GM12873 (cell line): ENCODE measurements at regions not wholly inside any gene's neighbourhood (a gene's known extent, or its start where the extent isn't known, plus 50 kb on each side); places are given as distances from the start of the nearest gene placed in this dataset.

Source experiments
- CTCF ChIP-seq: IDR thresholded peaks from 2 replicates; pipeline ENCODE4 v1.5.1; 2012; ENCODE audit warnings: low read depth, mild to moderate bottlenecking, moderate library complexity, low read length, control low read depth; ENCODE audit not compliant: insufficient read depth; ENCODE audit errors: missing control alignments

DNA sequence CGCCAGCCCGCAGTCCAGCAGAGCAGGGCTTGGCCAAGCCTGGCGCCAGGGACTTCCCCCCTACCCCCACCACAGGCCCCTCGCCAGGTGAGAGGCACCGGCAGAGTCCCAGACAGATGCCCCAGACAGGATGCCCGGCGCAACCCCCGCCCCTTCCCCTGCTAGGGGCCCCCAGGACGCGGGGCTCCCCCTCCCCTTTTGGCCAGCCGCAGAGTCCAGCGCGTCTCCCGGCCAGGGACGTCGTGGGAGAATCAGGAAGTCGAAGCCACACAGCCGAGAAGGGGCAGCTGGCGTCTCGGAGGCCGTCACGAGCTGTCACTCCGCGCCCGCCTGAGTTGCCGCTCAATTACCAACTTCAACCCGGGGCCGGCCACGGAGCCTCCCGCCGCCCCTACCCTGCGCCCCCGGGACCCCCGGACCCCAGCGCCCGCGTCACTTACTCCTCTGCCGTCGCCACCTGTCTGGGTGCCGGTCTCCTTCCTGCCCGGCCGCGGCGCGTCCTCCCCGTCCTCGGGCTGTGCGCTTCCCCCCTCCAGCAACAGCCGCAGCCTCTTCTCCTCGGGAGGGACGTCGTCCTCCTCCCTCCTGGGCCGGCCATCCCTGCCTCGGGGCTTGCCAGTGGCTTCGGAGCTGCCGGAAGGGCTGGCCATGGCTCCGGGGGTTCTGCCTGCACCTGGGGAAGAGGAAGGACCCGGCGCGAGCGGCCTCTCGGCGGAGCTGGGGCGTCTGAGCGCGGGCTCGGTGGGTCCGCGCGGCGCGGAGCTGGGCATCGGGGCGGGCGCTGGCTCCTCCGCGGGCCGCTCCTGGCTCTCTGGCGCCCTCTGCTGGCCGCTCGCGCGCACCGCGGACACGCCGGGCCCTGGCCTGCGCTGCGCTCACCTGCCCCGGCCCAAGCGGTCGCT, 61.1 kb downstream of the ART5 start:
- TF ChIP-seq CTCF: peak; percentile 62

- TF ChIP-seq CTCF: peak; percentile 50
Observed at GRCh38 chr11:3564383-3564782, 77.4 kb downstream of the ART5 start.

DNA sequence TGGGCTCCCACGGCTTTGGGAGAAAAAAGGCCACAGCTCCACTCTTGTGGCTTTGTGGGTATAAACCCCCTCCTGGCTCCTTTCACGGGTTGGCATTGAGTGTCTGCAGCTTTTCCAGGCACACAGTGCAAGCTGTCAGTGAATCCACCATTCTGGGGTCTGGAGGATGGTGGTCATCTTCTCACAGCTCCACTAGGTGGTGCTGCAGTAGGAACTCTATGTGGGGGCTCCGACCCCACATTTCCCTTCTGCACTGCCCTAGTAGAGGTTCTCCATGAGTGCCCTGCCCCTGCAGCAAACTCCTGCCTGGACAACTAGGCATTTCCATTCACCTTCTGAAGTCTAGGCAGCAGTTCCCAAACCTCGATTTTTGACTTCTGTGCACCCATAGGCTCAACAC, 104.5 kb downstream of the ART5 start:
- peak; percentile 8 for TF ChIP-seq CTCF

GRCh38 chr11:3476084-3476936, 97.4 kb upstream of the ZNF195 start:
- TF ChIP-seq CTCF: peak; percentile 40

DNA sequence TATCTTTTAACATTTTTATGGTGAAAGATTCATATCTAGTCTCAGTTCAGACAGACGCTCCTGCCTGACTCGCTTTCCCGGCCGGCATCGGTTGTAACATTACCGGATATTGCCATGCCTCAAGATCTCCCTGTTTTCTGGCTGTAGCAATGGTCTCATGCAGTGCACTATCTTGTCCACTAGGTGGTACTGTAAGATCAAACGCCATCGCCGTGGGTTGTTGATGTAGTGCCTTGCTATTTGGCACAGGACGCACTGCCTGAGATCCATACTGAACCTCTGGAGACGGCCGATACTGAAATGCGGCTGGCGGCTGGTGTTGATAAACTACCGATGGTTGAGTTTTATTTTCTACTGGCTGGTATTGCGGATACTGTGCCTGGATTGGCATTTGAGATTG, 75.9 kb upstream of the ZNF195 start:
- TF ChIP-seq CTCF: peak; percentile 66

DNA sequence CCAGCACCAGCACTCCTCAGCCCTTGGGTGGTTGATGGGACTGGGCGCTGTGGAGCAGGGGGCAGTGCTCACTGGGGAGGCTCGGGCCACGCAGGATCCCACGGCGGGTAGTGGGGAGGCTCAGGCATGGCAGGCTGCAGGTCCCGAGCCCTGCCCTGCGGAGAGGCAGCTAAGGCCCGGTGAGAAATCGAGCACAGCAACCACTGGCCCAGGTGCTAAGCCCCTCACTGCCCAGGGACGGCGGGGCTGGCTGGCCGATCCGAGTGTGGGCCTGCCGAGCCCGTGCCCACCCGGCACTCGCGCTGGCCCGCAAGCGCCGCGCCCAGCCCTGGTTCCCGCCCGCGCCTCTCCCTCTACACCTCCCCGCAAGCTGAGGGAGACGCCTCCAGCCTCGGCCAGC, 56.0 kb upstream of the ZNF195 start:
- TF ChIP-seq CTCF: no peak
